GM19452 (cell line): ENCODE measurements at regions not wholly inside any gene's neighbourhood (a gene's known extent, or its start where the extent isn't known, plus 50 kb on each side); places are given as distances from the start of the nearest gene placed in this dataset.

Source experiments
- ATAC-seq: cut with Tn5 transposase; IDR thresholded peaks from one replicate; pipeline ENCODE4 v1.9.1; 2021; ENCODE audit not compliant: unreplicated experiment

DNA sequence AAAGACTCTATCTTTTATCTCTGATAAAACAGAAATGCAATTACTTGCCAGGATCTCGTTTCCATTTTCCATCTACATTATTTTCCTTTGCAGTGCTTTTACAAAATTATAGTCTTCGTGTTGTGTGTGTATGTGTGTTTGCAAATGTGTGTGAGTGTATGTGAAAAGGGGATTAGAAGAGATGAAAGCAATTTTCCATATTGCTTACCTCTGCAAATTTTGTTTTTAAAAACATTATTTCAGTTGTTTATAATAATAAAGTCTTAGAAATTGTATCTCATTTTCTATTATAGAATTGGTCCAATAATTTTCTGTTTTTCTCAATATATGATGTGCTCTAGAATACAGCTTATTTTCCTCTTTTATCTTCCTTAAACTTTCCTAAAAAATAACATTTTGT lies 421.3 kb upstream of the ANKRD30A start:
- ATAC-seq = no peak

DNA sequence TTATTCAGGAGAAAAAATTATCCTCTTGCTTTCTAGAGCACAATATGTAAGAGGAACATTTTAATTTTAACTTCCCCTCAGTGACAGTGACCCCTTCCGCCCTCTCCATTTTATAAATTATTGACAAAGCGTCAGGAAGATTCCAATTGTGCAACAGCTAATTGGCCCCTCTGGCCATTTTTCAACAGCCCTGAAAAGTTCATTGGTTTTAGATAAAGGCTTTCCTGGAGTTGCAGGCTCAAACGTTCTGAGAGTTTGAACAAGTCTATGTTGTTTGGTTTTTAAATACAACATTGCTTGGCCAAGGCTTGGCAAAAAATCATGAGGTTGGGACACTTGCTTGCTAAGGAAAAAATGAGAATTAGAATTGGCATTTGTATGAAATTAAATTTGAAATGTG lies 422.2 kb upstream of the ANKRD30A start:
- ATAC-seq = no peak

DNA sequence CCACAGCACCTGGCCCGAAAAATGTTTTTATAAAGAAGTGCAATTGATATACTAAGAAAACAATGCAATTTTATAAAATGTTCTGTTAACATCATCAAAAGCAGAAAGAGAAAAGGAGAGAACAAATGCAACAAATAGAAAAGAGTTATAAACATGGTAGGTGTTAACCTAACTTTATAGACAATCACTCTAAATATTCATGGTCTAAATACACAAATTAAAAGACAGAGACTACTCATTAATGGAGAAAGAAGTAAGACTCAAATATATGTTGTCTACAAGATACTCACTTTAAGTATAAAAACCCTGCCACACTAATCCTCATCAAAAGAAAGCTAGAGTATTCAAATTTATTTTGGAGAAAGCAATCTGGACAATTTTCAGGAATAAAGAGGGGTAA lies 425.3 kb upstream of the ANKRD30A start:
- ATAC-seq = no peak

DNA sequence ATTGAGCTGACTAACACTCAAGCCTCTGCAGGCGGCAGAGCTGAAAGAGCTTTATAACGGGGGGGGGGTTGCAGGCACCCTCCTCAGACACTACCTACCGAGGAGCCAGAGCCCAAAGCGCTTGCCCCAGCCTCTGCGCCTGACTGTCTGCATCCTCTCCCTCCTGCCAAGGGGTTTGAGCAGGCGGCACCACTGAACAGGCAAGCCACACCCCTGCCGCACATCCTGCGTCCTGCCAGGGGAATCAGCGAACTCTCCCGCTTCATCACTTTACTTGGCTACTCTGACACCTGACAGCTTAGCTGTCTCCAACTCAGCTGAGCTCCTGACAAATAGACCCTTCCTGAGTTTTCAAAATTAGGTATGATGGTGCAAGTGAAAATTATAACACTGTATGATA lies 432.6 kb upstream of the ANKRD30A start:
- ATAC-seq = no peak

DNA sequence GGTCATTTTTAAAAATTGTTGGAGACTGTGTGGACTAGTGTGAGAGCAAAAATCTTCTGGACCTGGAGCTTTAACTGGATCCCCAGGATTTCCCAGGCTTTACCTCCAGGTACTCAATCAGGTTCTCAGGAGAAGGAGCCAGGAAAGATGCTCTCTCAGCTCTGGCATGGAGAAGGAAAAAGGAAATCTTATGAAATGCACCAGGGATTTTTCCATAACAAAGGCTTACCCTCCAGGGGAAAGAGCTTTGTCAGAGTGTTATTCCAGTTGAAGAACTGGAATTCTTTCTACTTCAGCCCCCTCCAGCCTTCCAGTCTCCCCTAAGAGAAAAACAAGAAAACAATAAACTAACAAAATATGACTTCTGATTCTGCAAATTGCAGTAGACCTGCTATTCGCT lies 436.7 kb upstream of the ANKRD30A start:
- ATAC-seq = no peak

DNA sequence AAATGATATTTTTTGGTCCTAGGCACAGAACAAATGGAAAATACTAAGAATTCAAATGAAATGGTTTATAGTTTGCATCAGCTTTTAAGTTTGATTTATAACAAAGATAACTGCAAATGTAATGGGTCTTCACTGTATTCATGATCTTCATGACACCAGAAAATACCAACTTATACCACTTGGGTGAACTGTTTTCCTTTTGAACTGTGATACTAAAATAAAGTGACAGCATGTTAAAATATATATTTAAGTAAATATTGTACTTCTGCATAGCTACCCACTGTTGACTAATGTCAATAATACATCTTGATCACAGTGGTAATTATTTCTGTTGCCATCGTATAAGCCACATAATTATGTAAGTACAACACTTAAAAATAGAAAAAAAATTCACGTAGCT lies 442.0 kb upstream of the ANKRD30A start:
- no peak for ATAC-seq

DNA sequence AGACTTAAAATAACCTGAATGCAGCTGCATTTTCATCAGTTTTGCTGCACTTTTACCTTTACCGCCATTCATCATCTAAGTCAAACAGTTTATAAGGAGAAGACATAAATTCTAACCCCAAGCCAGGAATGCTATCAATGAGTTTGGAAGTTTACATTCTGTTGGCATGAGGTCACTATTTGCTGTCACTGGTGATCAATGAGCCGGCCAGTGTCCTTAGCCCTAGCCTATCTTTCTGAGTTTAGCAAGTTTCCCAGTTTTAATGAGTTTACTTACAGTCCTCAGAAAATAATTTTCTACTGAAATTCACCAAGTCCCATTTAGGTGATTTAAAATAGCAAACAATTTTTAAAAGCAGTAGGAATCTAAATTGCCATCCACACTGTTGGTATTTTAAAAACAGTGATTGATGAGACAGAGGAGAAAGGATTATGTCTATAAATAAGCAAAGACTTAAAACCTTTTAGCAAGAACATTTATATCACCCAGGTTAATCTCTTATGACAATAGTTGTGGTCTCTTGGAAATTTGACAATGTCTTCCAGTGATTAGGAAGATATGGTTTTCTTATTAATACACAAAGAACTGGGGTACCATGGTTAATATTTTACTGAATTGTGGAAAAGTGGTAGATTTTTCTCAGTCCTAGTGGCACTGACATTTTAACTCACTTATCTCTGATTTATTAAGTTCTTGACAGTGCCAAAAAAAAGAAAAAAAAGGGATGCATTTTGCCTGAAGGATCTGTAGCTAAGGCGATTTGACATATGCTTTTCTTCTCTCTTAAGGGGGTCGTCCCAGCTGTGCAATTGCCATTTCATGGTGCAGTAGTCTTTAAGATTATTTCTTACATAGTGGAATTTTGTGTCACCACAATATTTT lies 443.4 kb upstream of the ANKRD30A start:
- ATAC-seq = no peak

DNA sequence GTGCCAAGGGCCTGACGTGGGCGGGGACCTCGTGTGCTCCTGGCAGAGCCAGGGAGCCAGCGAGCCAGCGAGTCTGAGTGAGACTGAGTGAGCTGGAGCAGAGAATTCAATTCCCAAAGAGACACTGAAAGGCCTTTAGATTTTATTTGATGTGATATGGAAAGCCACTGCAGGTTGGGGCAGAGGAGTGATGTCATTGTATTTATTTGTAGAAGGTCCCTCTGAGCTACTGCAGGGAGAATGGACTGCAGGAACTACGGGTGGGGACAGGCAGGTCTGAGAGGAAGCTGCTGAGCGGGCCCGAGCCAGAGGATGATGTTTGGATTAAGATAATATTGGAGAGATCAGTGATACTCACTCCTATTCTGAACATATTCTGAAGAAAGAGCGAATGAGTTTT lies 445.8 kb upstream of the ANKRD30A start:
- ATAC-seq = no peak

DNA sequence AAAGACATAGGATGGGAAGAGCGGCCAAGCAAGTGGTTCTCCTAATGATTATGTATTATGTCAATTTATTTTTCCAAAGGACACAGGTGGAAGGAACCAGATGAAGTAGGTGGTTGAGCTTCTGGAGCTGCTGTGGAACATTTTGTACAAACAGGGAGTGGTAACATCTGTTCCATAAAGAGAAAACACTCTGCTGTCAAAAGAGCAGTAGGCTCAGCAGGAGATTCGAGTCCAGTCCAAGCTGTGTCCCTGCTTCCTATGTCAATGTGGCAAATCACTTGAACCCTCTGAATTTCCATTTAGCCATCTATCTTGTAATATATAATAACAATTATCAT lies 448.0 kb upstream of the ANKRD30A start:
- no peak for ATAC-seq

DNA sequence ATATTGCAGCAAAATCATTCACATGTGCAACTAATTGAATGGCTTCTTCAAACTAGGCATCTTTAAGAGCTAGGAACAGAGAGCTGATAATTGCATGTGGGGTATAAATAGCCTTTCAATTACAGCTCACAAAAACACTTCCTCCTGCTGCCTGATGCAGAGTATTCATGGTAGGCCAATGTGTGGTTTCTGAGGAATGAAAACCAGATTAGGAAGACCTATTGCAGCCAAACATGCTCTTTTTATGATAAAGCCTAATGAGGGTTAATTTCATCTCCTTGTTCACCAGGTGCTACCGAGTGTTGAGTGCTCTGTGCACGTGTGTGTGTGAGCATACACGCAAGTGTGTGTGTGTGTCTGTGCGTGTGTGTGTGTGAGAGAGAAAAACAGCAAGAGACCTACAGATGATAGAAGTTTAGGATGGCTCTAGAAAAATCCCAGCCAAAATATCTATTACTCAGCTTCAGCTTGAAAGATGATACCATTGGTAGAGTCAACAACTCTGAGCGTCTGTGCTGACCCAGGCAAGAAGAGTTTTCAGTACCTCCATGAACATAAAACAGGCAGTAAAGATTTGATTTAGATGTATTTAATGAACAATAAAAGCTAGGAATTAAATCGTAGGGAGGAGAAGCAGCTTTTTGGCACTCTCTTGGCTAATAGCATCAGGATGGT lies 448.5 kb upstream of the ANKRD30A start:
- no peak for ATAC-seq

DNA sequence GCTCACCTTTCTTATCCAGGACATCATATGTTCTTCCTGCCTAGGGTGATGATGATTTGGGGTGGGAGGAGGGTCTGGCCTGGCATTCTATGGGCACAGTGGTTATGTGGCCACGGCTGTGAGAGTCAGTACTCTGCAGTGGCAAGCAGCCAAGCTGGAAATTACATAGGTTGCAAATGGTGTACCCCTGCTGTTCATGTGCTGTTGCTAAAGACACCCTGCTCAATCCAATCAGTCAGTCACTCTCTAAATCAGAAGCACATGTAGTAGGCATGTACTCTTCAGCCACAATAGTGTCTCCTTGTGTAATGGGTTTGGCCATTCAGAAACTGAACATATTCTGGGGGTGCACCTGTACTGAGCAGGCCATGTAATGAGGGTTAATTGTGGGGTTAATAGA lies 449.1 kb upstream of the ANKRD30A start:
- ATAC-seq = no peak

DNA sequence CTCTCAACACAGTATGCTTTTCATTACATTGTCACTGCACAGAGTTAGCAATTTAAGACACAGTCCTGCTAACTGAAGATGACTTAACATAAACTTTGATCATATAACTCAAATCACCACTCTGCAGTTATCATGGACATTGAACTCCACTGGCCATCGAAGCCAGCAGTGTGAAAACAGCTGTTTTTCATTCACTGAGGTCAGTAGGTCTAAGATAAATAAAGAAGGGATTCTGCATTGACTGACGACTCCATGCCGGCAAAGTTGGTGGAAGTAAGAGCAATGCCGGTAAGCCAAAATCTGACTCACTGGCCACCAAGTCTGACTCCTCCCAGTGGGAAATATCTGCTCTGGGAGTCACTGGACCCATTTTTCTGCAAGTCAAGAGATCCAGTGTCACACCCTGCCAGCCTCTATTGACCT lies 449.9 kb upstream of the ANKRD30A start:
- no peak for ATAC-seq

DNA sequence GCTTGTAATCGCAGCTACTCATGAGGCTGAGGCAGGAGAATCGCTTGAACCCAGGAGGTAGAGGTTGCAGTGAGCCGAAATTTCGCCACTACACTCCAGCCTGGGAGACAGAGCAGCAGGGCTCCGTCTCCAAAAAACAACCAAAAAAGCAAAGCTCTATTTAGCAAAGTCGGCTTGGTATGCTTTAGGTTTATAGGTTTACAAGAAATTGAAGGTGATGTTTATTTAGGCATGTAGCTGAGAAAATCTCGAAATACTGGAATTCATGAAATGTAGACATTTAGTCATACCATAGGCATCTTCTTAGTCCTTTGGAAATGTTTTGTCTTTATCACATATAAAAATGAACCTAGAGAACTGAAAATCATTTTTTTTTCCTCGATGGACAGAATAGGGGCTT lies 453.8 kb upstream of the ANKRD30A start:
- ATAC-seq = no peak

DNA sequence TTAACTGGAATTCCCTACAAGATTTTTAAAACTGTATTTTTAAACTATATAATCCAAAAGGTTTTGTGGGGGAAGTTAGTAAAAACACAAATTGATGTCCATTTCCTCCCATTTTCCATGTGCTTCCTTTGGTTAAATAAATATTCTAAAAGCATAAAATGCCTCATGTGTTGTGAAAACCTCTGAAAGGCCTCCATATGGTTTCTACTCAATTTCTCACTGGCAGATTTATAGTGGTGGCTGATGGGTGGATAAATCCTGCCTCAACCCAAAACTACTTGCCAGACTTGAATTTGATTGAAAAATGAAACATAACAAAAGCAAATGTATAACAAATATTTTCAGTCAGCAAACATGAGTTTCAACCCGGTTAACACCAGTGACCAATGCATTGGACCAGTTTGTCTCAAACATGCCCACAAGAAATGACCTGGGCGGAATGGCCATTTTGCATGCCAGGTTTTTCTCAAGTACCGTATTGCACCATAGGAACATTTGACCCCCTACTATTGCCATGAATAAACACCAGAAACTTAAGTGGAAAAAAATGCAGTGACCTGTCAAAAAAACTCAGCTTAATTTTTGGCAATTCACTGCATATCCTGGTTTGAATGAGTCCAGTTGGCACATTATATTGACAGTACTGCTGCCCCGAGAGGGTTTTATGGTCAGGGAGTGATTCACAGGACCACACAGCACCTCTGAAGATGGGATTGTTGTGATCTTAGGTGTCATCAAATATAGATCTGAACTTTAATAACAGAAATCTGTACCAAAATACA lies 454.6 kb upstream of the ANKRD30A start:
- no peak for ATAC-seq

DNA sequence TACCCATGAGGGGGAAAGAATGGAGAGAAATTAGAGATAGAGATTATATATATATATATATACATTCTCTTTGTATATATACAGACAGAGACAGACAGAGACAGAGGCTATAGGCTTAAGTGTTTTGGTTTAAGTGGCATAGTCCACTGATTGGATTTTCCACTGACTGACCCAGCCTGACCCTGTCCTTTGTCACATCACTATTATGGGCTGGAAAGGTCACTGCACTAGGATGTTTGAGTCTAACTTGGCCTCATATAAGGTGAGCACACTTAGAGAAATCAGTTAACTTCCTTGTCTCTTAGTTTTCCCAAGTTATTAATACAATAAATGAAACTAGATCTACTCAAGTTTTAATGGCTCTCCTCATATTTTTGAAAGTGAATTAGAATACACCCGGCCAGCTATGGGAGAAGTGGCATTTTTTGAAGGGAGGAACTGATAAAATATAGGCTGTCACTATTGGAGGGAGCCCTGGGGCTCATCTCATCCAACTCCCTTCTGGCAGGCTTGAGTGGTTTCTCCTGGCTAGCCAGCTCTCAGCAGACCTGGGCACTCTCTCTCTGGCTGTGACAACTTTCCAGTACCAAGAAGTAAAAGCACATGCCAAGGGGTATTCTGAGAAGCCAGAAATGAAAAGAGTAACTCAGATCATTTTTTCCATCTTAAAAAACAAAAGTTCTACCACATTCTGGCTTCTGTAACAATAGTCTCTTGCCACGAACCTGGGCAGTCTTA lies 455.6 kb upstream of the ANKRD30A start:
- no peak for ATAC-seq

DNA sequence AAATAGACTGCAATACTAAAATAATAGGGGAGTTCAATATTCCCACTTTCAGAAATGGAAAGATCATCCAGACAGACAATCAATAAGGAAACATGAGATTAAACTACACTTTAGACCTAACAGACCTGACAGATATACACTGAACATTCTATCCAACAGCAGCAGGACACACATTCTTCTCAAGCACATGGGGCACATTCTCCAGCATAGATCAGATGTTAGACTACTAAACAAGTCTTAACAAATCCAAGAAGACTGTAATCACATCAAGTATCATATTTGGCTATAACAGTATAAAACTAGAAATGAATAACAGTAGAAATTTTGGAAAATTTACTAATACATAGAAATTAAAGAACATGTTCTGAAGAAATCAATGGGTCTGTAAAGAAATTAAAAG lies 458.9 kb upstream of the ANKRD30A start:
- ATAC-seq = no peak

DNA sequence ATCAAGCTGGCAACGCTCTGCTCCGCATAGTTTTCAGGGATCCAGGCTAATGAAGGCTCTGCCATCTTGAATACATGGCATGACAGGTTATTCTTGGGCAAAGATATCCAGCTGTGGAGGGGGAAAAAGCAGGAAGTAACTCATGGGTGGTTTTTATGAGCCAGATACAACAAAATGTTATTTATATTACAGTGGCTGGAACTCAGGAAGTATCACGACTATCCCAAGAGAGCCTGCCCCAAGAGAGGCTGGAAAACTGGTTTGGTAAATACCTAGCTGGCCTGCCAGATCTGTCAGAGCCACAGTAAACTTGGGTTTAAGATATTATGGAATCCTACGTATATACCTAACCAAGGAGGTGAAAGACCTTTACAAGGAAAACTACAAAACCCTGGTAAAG lies 462.8 kb upstream of the ANKRD30A start:
- ATAC-seq = no peak

DNA sequence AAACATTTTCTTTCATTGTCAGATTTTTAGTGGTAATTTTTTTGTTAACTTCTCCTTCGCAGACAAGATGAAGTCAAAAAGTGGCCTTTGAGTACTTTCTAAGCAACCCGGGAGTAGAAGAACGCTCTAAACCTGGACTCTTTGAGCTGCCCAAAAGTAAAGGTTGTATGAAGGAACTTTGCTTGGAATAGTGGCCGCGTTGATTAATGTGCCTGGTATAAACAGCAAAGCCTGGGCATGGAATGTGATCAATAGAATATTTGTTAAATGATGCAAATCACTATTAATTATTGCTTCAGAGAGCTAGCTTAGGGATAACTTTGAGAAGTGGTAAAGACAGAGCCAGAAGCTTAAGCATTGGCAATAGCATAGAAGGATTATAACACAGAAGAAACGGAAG lies 475.1 kb upstream of the ANKRD30A start:
- ATAC-seq = no peak

DNA sequence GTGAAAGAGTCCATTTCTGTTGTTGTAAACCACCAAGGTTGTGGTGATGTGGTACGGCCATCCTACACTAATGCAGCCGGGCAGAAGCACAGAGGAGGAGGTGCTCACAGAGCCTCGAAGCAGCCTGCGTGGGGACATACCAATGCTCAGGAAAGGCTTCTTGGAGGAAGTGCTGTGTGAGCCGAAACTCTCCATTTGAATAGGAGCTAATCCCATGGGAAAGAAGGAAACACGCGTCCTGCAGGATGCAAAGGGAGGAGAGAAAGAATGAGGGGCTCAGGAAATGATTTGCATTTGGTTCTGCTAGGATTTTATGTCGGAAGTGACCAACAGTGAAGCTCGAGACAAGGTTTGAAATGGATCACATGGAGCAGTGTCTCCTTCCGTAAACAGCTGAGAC lies 477.9 kb upstream of the ANKRD30A start:
- no peak for ATAC-seq

DNA sequence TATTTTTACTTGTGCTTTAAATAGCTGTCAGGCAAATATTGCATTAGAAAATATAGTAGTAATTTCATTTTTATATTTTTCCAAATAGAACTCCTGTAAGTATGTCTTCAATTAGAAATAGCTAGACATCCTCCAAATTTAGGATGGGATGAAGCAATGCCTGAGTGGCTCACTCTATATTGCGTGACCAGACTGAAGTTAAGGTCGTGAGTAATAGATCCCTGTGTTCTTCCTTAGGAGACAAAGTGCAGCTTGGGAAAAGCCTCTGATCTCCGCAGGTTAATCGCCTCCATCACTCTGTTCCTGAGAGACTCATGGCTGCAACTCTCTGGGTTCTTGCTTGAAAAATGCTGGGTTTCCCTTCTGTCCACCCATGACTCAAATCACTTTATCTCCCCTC lies 484.8 kb upstream of the ANKRD30A start:
- ATAC-seq = no peak

DNA sequence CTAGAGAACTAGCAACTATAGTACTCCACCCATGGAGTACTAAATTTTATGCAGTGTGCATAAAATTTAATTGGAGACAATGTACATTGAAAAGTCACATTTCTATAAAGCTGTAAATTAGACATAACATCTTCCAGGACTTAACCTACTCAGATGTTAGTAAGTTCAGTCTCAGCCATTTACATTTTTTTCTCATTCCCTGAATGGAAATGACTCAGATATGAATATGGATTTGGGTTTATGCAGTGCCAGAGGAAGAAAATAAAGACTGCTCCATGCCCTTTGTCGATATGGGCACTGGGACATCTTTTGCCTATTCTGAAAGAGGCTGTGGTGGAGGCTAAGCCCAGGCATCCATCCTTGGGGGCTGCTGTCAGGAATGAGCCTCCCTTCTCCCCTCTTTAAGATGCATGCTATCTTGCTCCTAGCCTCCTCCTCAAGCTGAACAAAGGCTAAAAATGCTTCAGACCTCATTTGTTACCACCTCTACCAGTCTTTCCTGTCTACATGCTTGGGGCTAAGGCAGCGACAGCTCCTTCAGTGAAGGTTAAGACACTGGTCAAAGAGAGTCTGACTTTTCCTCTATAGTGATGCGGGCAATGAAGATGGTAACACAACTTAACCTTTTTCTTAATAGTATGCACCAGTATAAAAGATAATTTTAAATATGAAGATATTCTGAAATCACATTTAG lies 486.8 kb upstream of the ANKRD30A start:
- ATAC-seq = no peak
